ENCODE measurements at regions not wholly inside any gene's neighbourhood (a gene's known extent, or its start where the extent isn't known, plus 50 kb on each side); places are given as distances from the start of the nearest gene placed in this dataset.

GRCh38 chr16:62889097-62889496, 852.9 kb upstream of the CDH8 start:
- TF ChIP-seq POLR2AphosphoS5 (IDR thresholded peaks at IDR 0.05; ENCODE audit: low read depth, low read length) = no peak
- no peak for TF ChIP-seq SIN3A (IDR thresholded peaks at IDR 0.05; ENCODE audit: borderline replicate concordance, insufficient read depth, low read length)
- no peak for TF ChIP-seq REST (IDR thresholded peaks at IDR 0.05; ENCODE audit: insufficient read depth in 1 of 2, low read depth in 2 of 2, low read length in 2 of 2)
- no peak for TF ChIP-seq TAF1 (IDR thresholded peaks at IDR 0.05; ENCODE audit: borderline replicate concordance, insufficient read depth, low read length)
- no peak for TF ChIP-seq FOXP2 (optimal IDR thresholded peaks at IDR 0.05; ENCODE audit: borderline replicate concordance, extremely low read depth, extremely low read length, insufficient read depth)

Measured in PFSK-1 (cell line).